ENCODE measurements at regions not wholly inside any gene's neighbourhood (a gene's known extent, or its start where the extent isn't known, plus 50 kb on each side); places are given as distances from the start of the nearest gene placed in this dataset.

DNA sequence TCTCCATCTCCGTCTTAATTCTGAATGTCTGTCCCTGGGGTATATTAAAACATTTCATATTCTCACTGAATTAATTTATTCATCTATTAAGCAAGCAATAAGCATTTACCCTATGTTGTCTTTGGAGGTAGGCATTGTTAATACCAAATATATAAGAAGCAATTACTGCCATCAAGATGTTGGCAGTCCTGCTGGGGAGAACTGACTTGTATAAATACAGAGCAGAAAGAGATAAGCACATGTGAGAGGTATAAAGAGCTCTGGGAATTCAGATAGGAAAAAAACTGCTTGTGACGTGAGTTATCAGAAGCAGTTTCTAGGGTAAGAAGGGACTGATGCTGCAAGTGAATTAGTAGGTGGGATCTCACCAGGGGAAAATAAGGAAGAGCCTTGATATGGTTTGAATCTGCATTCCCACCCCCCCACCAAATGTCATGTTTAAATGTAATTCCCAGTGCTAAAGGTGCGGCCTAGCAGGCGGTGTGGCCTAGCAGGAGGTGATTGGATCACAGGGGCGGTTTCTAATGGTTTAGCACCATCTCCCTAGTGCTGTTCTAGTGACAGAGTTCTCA is 286.8 kb downstream of the RAD51AP2 start:
- TF ChIP-seq, protein P1, sequence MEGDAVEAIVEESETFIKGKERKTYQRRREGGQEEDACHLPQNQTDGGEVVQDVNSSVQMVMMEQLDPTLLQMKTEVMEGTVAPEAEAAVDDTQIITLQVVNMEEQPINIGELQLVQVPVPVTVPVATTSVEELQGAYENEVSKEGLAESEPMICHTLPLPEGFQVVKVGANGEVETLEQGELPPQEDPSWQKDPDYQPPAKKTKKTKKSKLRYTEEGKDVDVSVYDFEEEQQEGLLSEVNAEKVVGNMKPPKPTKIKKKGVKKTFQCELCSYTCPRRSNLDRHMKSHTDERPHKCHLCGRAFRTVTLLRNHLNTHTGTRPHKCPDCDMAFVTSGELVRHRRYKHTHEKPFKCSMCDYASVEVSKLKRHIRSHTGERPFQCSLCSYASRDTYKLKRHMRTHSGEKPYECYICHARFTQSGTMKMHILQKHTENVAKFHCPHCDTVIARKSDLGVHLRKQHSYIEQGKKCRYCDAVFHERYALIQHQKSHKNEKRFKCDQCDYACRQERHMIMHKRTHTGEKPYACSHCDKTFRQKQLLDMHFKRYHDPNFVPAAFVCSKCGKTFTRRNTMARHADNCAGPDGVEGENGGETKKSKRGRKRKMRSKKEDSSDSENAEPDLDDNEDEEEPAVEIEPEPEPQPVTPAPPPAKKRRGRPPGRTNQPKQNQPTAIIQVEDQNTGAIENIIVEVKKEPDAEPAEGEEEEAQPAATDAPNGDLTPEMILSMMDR (IDR thresholded peaks at IDR 0.05; ENCODE audit: insufficient read depth, missing control alignments): no peak
- DNase-seq (ENCODE audit: insufficient read length, low spot score) (no peak), FAIRE-seq (no peak)

DNA sequence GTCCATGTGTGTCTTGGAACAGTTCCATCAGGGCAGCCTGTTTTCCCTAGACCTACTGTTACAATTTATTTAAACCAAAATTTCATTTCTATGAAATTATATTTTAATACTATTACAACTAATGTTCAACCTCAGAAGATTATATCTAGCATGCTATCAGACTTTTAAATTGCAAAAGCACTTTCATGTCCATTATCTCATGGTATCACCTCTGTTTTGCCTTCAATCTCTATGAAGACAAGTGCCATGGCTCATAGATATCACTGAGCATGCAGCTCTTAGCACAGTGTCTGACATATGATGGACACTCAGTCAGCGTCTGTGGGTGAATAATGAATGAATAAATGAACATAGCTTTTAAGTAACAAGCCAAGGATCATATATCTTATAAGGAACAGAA is 288.8 kb downstream of the RAD51AP2 start:
- no peak for DNase-seq (ENCODE audit: insufficient read length, low spot score)
- TF ChIP-seq, protein P1 (IDR thresholded peaks at IDR 0.05; ENCODE audit: insufficient read depth, missing control alignments): no peak
- FAIRE-seq: no peak

DNA sequence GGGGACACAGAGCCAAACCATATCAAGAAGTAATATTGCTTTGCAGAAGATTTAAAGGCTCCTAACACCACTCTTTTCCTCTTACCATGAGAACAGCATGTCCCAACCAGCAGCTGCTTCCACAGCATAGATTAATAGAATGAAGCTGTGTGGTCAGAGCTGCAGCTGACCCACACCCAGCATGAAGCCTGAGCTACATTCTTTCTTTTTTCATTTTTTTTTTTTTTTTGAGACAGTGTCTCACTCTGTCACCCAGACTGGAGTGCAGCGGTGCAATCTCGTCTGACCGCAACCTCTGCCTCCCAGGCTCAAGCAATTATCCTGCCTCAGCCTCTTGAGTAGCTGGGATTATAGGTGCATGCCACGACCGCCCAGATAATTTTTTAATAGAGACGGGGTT is 289.8 kb downstream of the RAD51AP2 start:
- FAIRE-seq: no peak

DNA sequence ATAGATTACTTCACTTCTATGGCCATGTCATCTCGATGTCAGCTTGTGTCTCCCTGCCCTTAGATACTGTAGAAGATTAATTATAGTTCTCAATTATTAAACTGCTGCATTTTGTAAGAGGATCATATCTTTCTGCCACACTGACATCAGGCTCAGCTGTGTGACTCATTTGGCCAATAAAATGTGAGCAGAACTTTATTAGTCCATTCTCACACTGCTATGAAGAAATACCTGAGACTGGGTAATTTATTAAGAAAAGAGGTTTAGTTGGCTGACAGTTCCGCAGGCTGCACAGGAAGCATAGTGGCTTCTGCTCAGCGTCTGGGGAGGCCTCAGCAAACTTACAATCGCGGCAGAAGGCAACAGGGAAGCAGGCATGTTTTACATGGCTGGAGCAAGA is 290.4 kb downstream of the RAD51AP2 start:
- TF ChIP-seq, protein P1 (IDR thresholded peaks at IDR 0.05; ENCODE audit: insufficient read depth, missing control alignments): no peak
- no peak for DNase-seq (ENCODE audit: insufficient read length, low spot score)
- FAIRE-seq: no peak

More for the DNA sequence above, 289.8 kb downstream of the RAD51AP2 start:
- TF ChIP-seq, protein P1 (IDR thresholded peaks at IDR 0.05; ENCODE audit: insufficient read depth, missing control alignments): no peak
- DNase-seq (ENCODE audit: insufficient read length, low spot score): no peak

DNA sequence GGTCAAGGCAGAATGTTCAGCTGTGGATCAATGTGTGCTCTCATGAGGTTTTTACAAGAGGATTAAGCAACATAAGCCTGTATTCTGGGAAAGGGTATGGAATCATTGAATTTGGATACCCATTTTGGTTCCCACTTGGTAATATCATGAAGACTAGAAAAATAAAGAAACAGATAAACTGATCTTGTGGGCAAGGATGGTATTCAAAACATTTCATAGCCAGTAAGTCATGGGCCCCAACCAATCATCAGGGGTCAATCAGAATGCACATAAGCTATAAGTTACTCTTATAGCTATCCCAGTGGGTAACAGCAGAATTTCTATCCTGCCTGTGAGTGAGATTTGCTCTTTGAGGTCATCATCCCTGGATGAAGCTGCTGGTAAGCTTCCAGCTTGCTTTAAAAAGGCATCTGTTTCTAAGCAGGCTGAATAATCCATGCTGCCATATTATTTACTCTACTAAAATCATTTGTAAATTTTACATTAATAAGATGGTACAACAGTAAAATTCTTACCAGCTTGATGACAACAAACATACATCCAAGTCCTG is 291.2 kb downstream of the RAD51AP2 start:
- DNase-seq (ENCODE audit: insufficient read length, low spot score): no peak
- TF ChIP-seq, protein P1 (IDR thresholded peaks at IDR 0.05; ENCODE audit: insufficient read depth, missing control alignments): no peak
- no peak for FAIRE-seq

DNA sequence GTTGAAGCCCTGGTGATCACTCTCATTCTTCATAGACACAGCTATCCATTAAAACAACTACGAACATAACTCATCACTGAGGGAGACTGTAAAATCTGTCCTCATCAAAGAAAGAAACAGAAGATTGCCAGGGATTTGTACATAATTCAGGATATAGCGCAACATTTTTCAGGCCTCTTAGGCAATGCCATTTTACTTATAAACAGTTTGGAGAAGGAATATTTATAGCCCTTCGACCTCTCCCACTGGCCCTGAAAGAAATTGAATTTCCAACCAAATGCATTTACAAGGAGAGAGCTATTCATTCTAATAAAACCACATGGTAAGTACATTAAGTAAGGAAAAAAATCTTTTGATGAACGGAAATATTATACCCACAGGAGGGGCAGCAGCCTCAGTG is 295.0 kb downstream of the RAD51AP2 start:
- FAIRE-seq: no peak
- no peak for DNase-seq (ENCODE audit: insufficient read length, low spot score)
- TF ChIP-seq, protein P1 (IDR thresholded peaks at IDR 0.05; ENCODE audit: insufficient read depth, missing control alignments): no peak

DNA sequence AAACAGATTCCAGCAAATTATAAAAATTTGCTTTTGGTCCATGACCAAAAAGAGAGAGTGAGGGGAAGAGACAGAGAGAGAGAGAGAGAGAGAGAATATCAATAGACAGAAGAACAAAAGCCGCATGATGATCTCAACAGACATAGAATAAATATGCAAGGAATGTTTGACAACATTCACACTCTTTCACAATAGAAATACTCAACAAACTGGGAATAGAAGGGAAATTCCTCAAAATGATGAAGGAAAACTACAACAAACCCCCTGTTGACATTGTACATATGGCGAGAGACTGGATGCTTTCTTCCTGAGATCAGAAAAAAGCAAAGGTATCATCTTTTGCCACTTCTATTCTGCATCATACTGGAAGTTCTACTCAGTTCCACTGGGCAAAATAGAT is 309.7 kb downstream of the RAD51AP2 start:
- TF ChIP-seq, protein P1 (IDR thresholded peaks at IDR 0.05; ENCODE audit: insufficient read depth, missing control alignments): no peak
- DNase-seq (ENCODE audit: insufficient read length, low spot score): no peak
- no peak for FAIRE-seq
